ENCODE measurements at regions not wholly inside any gene's neighbourhood (a gene's known extent, or its start where the extent isn't known, plus 50 kb on each side); places are given as distances from the start of the nearest gene placed in this dataset.

- no peak for TF ChIP-seq POLR2A (IDR thresholded peaks at IDR 0.05)
- no peak for TF ChIP-seq CTCF (IDR thresholded peaks at IDR 0.05)
- WGBS, 2 donors = 89 to 94% methylated on average over 2 of the region's 2 CpGs
- DNase-seq (ENCODE audit: low spot score in 2 of 2) = no peak
- intact Hi-C loops (cut with DNase I; ENCODE audit: low total_unique reads) = no loop called here
- H3K4me3 ChIP-seq (ENCODE audit: low read depth, poor library complexity, severe bottlenecking) = no peak overlapping the region
Measured at GRCh38 chr1:187853505-187853904, 1024.8 kb downstream of the PLA2G4A start.

GRCh38 chr1:187854457-187854856 lies 1025.7 kb downstream of the PLA2G4A start:
- intact Hi-C loops (cut with DNase I; ENCODE audit: low total_unique reads) = no loop called here
- no peak for TF ChIP-seq CTCF (IDR thresholded peaks at IDR 0.05)
- no peak for DNase-seq (ENCODE audit: low spot score in 2 of 2)
- 83 to 89% methylated on average over 2 of the region's 2 CpGs for WGBS, 2 donors
- H3K4me3 ChIP-seq (ENCODE audit: low read depth, poor library complexity, severe bottlenecking) = no peak overlapping the region

- intact Hi-C loops (cut with DNase I; ENCODE audit: low total_unique reads) = no loop called here
- no peak for DNase-seq (ENCODE audit: low spot score in 2 of 2)
- no peak overlapping the region for H3K4me3 ChIP-seq (ENCODE audit: low read depth, poor library complexity, severe bottlenecking)
- WGBS, 2 donors = 44 to 48% methylated on average over 1 of the region's 1 CpG
- TF ChIP-seq CTCF (IDR thresholded peaks at IDR 0.05) (no peak), POLR2A (IDR thresholded peaks at IDR 0.05) (no peak)
Measured at GRCh38 chr1:187862506-187862905, 1033.8 kb downstream of the PLA2G4A start.

GRCh38 chr1:187870552-187870951 lies 1041.8 kb downstream of the PLA2G4A start:
- WGBS, 2 donors = 47 to 67% methylated on average over 1 of the region's 1 CpG
- H3K4me3 ChIP-seq (ENCODE audit: low read depth, poor library complexity, severe bottlenecking) = no peak overlapping the region
- no peak for TF ChIP-seq CTCF (IDR thresholded peaks at IDR 0.05)
- no peak for TF ChIP-seq POLR2A (IDR thresholded peaks at IDR 0.05)
- DNase-seq (ENCODE audit: low spot score in 2 of 2) = no peak
- intact Hi-C loops (cut with DNase I; ENCODE audit: low total_unique reads) = no loop called here

GRCh38 chr1:187871177-187871845 lies 1042.6 kb downstream of the PLA2G4A start:
- 22 to 36% methylated on average over 2 of the region's 2 CpGs for WGBS, 2 donors
- TF ChIP-seq POLR2A (IDR thresholded peaks at IDR 0.05) (no peak), CTCF (IDR thresholded peaks at IDR 0.05) (no peak)
- no peak for DNase-seq (ENCODE audit: low spot score in 2 of 2)
- intact Hi-C loops (cut with DNase I; ENCODE audit: low total_unique reads) = no loop called here
- no peak overlapping the region for H3K4me3 ChIP-seq (ENCODE audit: low read depth, poor library complexity, severe bottlenecking)

GRCh38 chr1:187872550-187872949 lies 1043.8 kb downstream of the PLA2G4A start:
- DNase-seq (ENCODE audit: low spot score in 2 of 2) = no peak
- intact Hi-C loops (cut with DNase I; ENCODE audit: low total_unique reads) = no loop called here
- 77 to 88% methylated on average over 3 of the region's 3 CpGs for WGBS, 2 donors
- TF ChIP-seq CTCF (IDR thresholded peaks at IDR 0.05) (no peak), POLR2A (IDR thresholded peaks at IDR 0.05) (no peak)
- H3K4me3 ChIP-seq (ENCODE audit: low read depth, poor library complexity, severe bottlenecking) = no peak overlapping the region
